Thyroid gland (tissue), 4 donors: ENCODE measurements at regions not wholly inside any gene's neighbourhood (a gene's known extent, or its start where the extent isn't known, plus 50 kb on each side); places are given as distances from the start of the nearest gene placed in this dataset.

Source experiments
- POLR2A ChIP-seq, 2 donors: fragments of 450-650 bp; IDR thresholded peaks; one replicate each; pipeline ENCODE4 v1.6.1; 2017; ENCODE audit warnings: antibody characterized with exemption in 2 of 2, mild to moderate bottlenecking in 2 of 2, moderate library complexity in 1 of 2
- TF ChIP-seq, protein P1 (sequence below), 6 experiments: fragments of 200-600 bp in 3 of 6; fragments of 450-650 bp in 3 of 6; sonication (generic) in 3 of 6; IDR thresholded peaks; one replicate each; pipeline ENCODE4 v1.5.1; 2016 to 2019; ENCODE audit warnings: antibody characterized with exemption in 6 of 6, mild to moderate bottlenecking in 2 of 6, inconsistent platforms in 1 of 6, moderate library complexity in 1 of 6

DNA sequence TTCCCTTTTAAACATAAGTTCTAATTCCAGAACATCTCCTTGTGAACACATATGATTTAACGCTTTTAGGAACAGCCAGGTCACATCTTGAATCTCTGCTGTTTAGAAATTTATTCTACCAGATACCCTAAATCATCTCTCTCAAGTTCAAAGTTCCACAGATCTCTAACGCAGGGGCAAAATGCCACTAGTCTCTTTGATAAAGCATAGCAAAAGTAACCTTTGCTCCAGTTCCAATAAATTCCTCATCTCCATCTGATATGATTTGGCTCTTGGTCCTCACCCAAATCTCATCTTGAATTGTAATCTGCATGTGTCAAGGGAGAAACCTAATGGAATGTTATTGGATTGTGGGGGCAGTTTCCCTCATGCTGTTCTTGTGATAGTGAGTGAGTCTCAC lies 96.3 kb upstream of the PLEKHA5 start:
- TF ChIP-seq, protein P1, sequence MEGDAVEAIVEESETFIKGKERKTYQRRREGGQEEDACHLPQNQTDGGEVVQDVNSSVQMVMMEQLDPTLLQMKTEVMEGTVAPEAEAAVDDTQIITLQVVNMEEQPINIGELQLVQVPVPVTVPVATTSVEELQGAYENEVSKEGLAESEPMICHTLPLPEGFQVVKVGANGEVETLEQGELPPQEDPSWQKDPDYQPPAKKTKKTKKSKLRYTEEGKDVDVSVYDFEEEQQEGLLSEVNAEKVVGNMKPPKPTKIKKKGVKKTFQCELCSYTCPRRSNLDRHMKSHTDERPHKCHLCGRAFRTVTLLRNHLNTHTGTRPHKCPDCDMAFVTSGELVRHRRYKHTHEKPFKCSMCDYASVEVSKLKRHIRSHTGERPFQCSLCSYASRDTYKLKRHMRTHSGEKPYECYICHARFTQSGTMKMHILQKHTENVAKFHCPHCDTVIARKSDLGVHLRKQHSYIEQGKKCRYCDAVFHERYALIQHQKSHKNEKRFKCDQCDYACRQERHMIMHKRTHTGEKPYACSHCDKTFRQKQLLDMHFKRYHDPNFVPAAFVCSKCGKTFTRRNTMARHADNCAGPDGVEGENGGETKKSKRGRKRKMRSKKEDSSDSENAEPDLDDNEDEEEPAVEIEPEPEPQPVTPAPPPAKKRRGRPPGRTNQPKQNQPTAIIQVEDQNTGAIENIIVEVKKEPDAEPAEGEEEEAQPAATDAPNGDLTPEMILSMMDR (IDR thresholded peaks at IDR 0.05) = no peak
- TF ChIP-seq POLR2A (IDR thresholded peaks at IDR 0.05) = no peak
